H7 (cell line): ENCODE measurements at regions not wholly inside any gene's neighbourhood (a gene's known extent, or its start where the extent isn't known, plus 50 kb on each side); places are given as distances from the start of the nearest gene placed in this dataset.
"Not testable (repeated sequence)": the region's sequence is repeated elsewhere in the genome, so short reads cannot be mapped to it uniquely, and the experiment has no call there.

Experiments
- DNase-seq: peaks from one replicate; pipeline ENCODE4 v3.0.0; 2012
- H3K27me3 ChIP-seq: 2 replicates; pipeline ENCODE4 v1.6.0; 2011; ENCODE audit warnings: mild to moderate bottlenecking, low read length; ENCODE audit not compliant: control insufficient read depth, insufficient read depth
- H3K36me3 ChIP-seq: replicated peaks from 2 replicates; pipeline ENCODE4 v1.5.1; 2011; ENCODE audit warnings: low read length; ENCODE audit not compliant: control insufficient read depth, insufficient read depth
- H3K4me3 ChIP-seq: 2 replicates; pipeline ENCODE4 v1.5.1; 2011; ENCODE audit warnings: low read depth, mild to moderate bottlenecking, control low read depth, low read length, moderate library complexity; ENCODE audit not compliant: insufficient read depth

DNA sequence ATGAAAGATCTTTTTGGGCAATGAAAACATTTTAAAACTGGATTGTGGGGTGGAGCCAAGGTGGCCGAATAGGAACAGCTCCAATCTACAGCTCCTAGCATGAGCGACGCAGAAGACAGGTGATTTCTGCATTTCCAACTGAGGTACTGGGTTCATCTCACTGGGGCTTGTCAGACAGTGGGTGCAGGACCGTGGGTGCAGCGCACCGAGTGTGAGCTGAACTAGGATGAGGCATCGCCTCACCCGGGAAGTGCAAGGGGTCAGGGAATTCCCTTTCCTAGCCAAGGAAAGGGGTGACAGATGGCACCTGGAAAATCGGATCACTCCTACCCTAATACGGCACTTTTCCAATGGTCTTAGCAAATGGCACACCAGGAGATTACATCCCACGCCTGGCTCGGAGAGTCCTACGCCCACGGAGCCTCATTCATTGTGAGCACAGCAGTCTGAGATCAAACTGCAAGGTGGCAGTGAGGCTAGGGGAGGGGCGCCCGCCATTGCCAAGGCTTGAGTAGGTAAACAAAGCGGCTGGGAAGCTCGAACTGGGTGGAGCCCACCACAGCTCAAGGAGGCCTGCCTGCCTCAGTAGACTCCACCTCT is 84.3 kb upstream of the FANCL start:
- not testable (repeated sequence) for H3K4me3 ChIP-seq, H3K36me3 ChIP-seq, H3K27me3 ChIP-seq, DNase-seq

DNA sequence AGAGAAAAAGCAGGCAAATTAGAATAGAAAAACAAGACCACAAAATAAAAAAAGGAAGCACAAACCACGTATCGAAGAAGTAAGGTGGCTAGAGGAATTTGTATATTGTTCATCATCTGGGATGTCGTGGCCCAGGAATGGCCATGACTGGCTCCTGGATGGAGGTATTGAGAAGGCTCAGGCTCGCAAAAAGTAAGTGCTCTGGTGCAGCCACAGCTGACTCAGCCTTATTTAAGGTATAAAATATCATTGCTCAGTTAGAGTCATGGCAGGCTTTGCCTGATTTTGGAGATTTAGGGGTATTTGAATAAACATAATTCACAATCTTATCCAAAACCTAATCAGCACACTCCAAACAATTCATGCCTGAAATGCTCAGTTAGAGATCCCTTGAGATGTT is 78.4 kb upstream of the FANCL start:
- Histone ChIP-seq H3K27me3 (no peaks in the 10 kb centered on the region), H3K36me3 (no peaks in the 10 kb centered on the region), H3K4me3 (no peak overlapping the region)
- DNase-seq = no peak

DNA sequence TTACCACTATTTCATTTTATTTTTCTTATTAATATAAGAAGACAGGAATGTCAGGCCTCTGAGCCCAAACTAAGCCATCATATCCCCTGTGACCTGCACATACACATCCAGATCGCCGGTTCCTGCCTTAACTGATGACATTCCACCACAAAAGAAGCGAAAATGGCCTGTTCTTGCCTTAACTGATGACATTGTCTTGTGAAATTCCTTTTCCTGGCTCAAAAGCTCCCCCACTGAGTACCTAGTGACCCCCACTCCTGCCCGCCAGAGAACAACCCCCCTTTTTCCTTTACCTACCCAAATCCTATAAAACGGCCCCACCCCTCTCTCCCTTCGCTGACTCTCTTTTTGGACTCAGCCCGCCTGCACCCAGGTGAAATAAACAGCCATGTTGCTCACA is 77.8 kb upstream of the FANCL start:
- H3K27me3 ChIP-seq, H3K4me3 ChIP-seq, H3K36me3 ChIP-seq, DNase-seq: not testable (repeated sequence)

DNA sequence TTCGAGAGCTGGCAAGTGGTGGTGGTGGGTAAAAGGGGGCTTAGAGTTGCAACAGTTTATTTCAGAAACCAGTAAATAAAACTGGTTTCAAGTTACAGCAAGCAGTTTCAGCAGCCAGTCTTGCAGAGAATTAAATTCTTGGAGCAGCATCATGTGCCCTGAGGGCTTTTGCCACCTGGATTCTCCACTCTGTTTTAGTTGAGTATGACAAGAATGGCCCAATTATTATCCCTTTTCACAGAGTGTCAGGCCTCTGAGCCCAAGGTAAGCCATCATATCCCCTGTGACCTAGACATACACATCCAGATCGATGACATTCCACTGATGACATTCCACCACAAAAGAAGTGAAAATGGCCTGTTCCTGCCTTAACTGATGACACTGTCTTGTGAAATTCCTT is 72.8 kb upstream of the FANCL start:
- no peak for DNase-seq
- H3K36me3 ChIP-seq = no peaks in the 10 kb centered on the region
- no peak overlapping the region for H3K4me3 ChIP-seq
- H3K27me3 ChIP-seq = no peaks in the 10 kb centered on the region

DNA sequence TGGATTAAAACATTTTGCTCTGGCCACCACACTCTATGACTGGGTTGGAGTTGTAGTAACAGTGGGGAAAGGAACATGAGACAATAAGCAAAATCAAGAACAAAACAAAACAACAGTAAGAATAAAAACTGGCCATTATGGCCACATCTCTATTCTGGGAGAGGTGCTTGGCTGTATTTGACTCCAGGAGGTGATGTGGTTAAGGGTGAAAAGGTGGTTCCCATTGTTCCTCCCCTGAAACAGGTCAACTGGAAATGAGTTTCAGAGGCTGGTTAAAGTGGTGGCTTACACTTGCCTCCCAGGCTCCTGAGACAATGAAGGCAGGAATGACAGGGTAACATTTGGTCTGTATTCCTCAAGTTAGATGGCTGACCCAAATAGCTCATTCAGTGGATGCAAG is 67.3 kb upstream of the FANCL start:
- Histone ChIP-seq H3K4me3 (no peak overlapping the region), H3K27me3 (no peaks in the 10 kb centered on the region), H3K36me3 (no peaks in the 10 kb centered on the region)
- DNase-seq = no peak

DNA sequence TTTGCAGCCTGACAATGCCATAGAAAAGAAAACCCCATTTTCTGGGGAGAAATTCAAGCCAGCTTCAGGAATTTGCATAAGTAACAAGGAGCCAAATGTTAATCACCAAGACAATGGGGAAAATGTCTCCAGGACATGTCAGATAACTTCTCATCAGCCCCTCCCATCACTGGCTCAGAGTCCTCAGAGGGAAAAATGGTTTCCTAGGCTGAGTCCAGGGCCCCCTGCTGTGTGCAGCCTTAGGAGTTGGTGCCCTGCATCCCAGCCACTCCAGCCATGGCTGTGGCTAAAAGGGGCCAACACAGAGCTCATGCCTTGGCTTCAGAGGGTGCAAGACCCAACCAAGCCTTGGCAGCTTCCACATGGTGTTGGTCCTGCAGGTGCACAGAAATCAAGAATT is 63.7 kb upstream of the FANCL start:
- no peaks in the 10 kb centered on the region for H3K27me3 ChIP-seq
- no peaks in the 10 kb centered on the region for H3K36me3 ChIP-seq
- DNase-seq = no peak
- H3K4me3 ChIP-seq = no peak overlapping the region

DNA sequence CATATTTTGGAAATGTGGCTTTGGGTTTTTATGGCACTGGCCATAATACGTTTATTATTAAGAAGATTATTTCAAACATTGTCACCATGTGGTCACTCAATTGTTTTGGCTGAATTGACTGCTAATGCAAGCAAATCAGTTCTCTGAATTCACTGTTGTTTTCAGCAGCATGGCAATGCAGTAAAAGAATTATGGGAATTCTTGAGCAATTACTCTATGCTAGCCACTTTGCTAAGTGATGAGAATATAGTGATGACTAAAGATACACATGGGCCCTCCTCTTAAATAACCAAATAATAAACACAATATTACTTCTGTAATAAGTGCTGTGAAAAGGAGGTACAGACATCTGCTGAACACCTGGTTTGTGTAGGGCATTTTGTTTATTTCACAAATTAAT is 58.0 kb upstream of the FANCL start:
- Histone ChIP-seq H3K36me3 (no peaks in the 10 kb centered on the region), H3K27me3 (no peaks in the 10 kb centered on the region), H3K4me3 (no peak overlapping the region)
- no peak for DNase-seq

DNA sequence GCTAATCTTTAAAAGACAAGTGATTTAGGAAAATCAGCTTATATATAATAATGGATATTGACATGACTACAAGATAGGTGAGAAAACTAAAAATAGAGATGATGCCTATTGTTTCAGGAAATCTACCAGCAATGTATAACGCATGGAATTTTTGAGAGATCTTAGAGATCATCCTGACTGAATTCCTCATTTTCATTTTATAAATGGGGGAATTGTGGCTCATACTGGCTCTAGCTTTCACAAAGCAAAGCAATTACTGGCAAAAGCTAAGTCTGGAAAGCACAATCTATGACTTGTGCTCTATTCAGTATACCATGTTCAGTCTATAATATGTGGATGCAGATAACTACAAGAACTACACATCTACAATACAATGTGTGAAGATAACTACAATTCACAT is 51.9 kb upstream of the FANCL start:
- H3K36me3 ChIP-seq = no peaks in the 10 kb centered on the region
- H3K4me3 ChIP-seq = no peak overlapping the region
- no peaks in the 10 kb centered on the region for H3K27me3 ChIP-seq
- no peak for DNase-seq

DNA sequence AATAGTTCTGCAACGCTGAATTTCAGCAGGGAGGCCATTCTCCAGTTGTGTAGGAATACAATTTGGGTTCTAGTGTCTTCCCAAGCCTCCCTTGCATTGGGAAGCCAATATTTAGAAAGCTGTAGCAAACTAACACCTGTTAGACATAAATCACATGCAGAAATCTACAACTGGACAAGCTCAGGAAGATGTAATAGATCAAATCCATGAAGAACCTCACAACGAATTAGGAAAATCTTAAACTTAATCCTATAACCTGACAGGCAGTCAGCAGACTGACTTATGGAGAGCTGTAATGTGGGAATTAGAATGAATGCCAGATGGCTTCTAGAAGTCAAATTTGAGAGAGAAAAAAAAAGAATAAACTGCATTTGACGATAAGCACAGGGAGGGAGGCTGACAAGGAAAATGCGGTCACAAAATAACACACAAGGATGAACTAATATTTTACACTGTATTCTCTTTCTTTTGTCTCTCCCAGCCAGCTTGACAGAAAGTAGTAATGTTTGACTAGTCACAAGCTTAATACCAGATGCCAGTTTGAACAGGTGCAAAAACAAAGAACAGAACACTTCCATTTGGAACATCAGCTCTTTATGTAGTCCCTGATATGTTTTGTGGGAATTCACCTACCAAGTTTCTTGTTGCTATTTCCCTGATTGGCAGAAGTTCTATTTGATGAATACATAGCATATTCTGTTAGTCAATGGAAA is 50.8 kb upstream of the FANCL start:
- Histone ChIP-seq H3K27me3 (no peaks in the 10 kb centered on the region), H3K36me3 (no peaks in the 10 kb centered on the region), H3K4me3 (no peak overlapping the region)
- no peak for DNase-seq
